ENCODE measurements at regions not wholly inside any gene's neighbourhood (a gene's known extent, or its start where the extent isn't known, plus 50 kb on each side); places are given as distances from the start of the nearest gene placed in this dataset.
A peak's percentile ranks its signal among the peaks of the same experiment; 100 is the strongest.
"Not testable (repeated sequence)": the region's sequence is repeated elsewhere in the genome, so short reads cannot be mapped to it uniquely, and the experiment has no call there.

- peak; percentile 4 for DNase-seq (ENCODE audit: low read depth)
Observed at GRCh38 chr6:18595774-18596530, 208.8 kb downstream of the RNF144B start.

- no peak for DNase-seq (ENCODE audit: low read depth)
Observed at GRCh38 chr6:18596531-18596835, 209.3 kb downstream of the RNF144B start.

- DNase-seq (ENCODE audit: low read depth), result no peak
Observed at GRCh38 chr6:18598551-18599264, 211.6 kb downstream of the RNF144B start.

- DNase-seq (ENCODE audit: low read depth), result no peak
Observed at GRCh38 chr6:18600255-18600654, 213.1 kb downstream of the RNF144B start.

GRCh38 chr6:18601516-18602020, 214.4 kb downstream of the RNF144B start:
- no peak for DNase-seq (ENCODE audit: low read depth)

- no peak for DNase-seq (ENCODE audit: low read depth)
Observed at GRCh38 chr6:18602931-18603330, 215.8 kb downstream of the RNF144B start.

- DNase-seq (ENCODE audit: low read depth), result no peak
Observed at GRCh38 chr6:18603361-18603760, 216.2 kb downstream of the RNF144B start.

- DNase-seq (ENCODE audit: low read depth), result no peak
Observed at GRCh38 chr6:18605841-18606240, 218.7 kb downstream of the RNF144B start.

- DNase-seq (ENCODE audit: low read depth), result no peak
Observed at GRCh38 chr6:18609715-18610114, 222.6 kb downstream of the RNF144B start.

- no peak for DNase-seq (ENCODE audit: low read depth)
Observed at GRCh38 chr6:18613319-18613925, 226.3 kb downstream of the RNF144B start.

- no peak for DNase-seq (ENCODE audit: low read depth)
Observed at GRCh38 chr6:18629571-18629970, 242.4 kb downstream of the RNF144B start.

GRCh38 chr6:18632670-18633410, 245.7 kb downstream of the RNF144B start:
- no peak for DNase-seq (ENCODE audit: low read depth)

GRCh38 chr6:18634912-18635311, 247.8 kb downstream of the RNF144B start:
- no peak for DNase-seq (ENCODE audit: low read depth)

- no peak for DNase-seq (ENCODE audit: low read depth)
Observed at GRCh38 chr6:18640134-18640533, 253.0 kb downstream of the RNF144B start.

GRCh38 chr6:18640754-18641153, 253.6 kb downstream of the RNF144B start:
- DNase-seq (ENCODE audit: low read depth), result no peak

GRCh38 chr6:18654821-18655220, 267.7 kb downstream of the RNF144B start:
- no peak for DNase-seq (ENCODE audit: low read depth)

GRCh38 chr6:18656506-18656905, 269.4 kb downstream of the RNF144B start:
- no peak for DNase-seq (ENCODE audit: low read depth)

- not testable (repeated sequence) for DNase-seq (ENCODE audit: low read depth)
Observed at GRCh38 chr6:18659994-18660393, 272.8 kb downstream of the RNF144B start.

- no peak for DNase-seq (ENCODE audit: low read depth)
Observed at GRCh38 chr6:18663011-18663410, 275.9 kb downstream of the RNF144B start.

- DNase-seq (ENCODE audit: low read depth), result no peak
Observed at GRCh38 chr6:18664401-18664800, 277.3 kb downstream of the RNF144B start.

GRCh38 chr6:18667612-18668011, 280.5 kb downstream of the RNF144B start:
- DNase-seq (ENCODE audit: low read depth), result no peak

- no peak for DNase-seq (ENCODE audit: low read depth)
Observed at GRCh38 chr6:18668994-18669393, 281.8 kb downstream of the RNF144B start.
